ENCODE measurements at regions not wholly inside any gene's neighbourhood (a gene's known extent, or its start where the extent isn't known, plus 50 kb on each side); places are given as distances from the start of the nearest gene placed in this dataset.

DNA sequence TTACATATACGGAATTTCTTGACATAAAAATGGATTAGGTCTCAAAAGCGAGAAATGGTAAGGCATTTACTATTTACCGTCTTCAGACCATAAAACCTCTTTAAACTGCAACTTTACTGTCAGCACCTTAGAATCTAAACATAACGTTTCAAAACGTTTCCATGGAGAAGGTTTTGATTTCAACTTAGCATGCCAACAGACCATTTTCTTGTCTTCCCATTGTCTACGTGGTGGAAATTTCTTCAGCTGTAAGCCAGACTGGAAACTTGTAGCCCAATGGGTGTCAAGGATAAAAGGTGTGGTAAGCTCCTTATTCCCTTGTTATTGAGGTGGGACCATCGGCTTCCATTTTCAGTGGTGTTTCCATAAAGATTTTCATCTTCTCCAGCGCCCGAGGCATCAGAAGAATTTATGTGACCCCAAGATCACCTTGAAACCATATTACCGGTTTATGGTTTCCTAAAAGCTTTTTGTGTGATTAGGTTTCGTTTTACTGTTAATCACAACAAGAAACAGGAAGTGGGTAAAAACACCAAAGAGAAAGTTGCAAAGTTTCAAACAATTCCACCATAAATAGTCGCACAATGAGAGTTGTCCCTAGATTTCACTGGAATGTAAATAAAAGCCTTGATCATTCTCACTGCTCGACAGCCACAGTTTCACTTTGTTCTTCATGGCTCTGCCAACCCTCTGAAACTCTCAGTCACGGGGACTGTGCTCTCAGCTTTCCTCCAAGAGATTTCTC, 63.0 kb upstream of the CD2AP start:
- Histone ChIP-seq H3K27me3 (ENCODE audit: insufficient read depth, low read depth, low read length) (no peaks in the 10 kb centered on the region), H3K9me3 (ENCODE audit: low read length) (no peaks in the 10 kb centered on the region), H3K4me3 (ENCODE audit: low read length) (no peak overlapping the region), H3K9me2 (ENCODE audit: insufficient read depth, low read length) (no peaks in the 10 kb centered on the region), H3K79me2 (replicated peaks; ENCODE audit: insufficient read depth, low read length) (no peaks in the 10 kb centered on the region), H3K27ac (ENCODE audit: low read length) (no peak overlapping the region), H3K9ac (ENCODE audit: low read length) (no peak overlapping the region), H3F3A (ENCODE audit: insufficient read depth, low read length, poor library complexity, severe bottlenecking) (no peaks in the 10 kb centered on the region), H2AFZ (ENCODE audit: low read depth, low read length) (no peak overlapping the region), H3K36me3 (ENCODE audit: insufficient read depth, low read length) (no peaks in the 10 kb centered on the region), H3K4me2 (ENCODE audit: low read length) (no peak overlapping the region), H4K20me1 (ENCODE audit: insufficient read depth) (no peaks in the 10 kb centered on the region)
- TF ChIP-seq RAD21 (conservative IDR thresholded peaks at IDR 0.05) (no peak), EZH2 (IDR thresholded peaks at IDR 0.05; ENCODE audit: borderline replicate concordance, insufficient read depth, low read length, poor library complexity, severe bottlenecking) (no peak), EP300 (conservative IDR thresholded peaks at IDR 0.05; ENCODE audit: poor library complexity, severe bottlenecking) (no peak), POLR2AphosphoS5 (IDR thresholded peaks at IDR 0.05) (peak; percentile 17), TAF1 (IDR thresholded peaks at IDR 0.05; ENCODE audit: low read depth) (no peak)
- TF ChIP-seq, protein P1, sequence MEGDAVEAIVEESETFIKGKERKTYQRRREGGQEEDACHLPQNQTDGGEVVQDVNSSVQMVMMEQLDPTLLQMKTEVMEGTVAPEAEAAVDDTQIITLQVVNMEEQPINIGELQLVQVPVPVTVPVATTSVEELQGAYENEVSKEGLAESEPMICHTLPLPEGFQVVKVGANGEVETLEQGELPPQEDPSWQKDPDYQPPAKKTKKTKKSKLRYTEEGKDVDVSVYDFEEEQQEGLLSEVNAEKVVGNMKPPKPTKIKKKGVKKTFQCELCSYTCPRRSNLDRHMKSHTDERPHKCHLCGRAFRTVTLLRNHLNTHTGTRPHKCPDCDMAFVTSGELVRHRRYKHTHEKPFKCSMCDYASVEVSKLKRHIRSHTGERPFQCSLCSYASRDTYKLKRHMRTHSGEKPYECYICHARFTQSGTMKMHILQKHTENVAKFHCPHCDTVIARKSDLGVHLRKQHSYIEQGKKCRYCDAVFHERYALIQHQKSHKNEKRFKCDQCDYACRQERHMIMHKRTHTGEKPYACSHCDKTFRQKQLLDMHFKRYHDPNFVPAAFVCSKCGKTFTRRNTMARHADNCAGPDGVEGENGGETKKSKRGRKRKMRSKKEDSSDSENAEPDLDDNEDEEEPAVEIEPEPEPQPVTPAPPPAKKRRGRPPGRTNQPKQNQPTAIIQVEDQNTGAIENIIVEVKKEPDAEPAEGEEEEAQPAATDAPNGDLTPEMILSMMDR (IDR thresholded peaks at IDR 0.05; ENCODE audit: poor library complexity, severe bottlenecking) = no peak

DNA sequence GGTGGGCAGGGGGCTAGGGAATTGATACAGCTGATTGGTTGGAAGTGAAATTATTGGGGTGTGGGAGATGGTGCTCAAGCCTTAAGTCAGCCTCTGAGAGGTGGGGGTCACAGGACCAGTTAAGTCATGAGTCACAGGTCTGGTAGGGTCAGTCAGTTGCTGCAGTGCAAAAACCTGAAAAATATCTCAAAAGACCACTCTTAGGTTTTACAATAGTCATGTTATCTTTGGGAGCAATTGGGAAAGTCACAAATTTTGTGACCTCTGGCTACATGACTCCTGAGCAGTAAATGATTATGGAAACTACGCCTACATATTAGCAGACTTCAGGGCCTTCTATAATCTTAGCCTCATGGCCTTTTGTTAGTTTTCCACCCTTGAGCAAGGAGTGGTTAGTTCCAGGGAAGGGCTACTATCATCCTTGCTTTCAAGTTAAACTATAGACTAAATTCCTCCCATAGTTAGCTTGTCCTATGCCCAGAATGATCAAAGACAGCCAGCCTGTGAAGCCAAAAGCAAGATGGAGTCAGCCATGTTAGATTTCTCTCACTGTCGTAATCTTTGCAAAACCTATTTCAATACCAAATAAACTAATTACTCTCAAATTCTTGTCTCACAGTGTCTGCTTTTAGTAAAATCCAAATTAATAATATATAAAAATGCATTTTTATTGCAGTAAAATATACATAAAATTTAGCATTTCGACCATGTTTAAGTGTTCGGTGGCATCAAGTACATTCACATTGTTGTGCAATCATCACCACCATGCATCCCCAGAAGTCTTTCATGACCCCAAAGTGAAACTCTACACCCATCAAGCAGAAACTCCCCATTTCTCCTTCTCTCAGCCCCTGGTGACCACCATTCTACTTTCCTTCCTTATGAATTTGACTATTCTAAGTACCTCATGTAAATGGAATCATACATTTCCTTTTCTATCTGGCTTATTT, 60.9 kb upstream of the CD2AP start:
- H3K27me3 ChIP-seq (ENCODE audit: insufficient read depth, low read depth, low read length) = no peaks in the 10 kb centered on the region
- no peak overlapping the region for H3K9ac ChIP-seq (ENCODE audit: low read length)
- H4K20me1 ChIP-seq (ENCODE audit: insufficient read depth) = no peaks in the 10 kb centered on the region
- H3K79me2 ChIP-seq (replicated peaks; ENCODE audit: insufficient read depth, low read length) = no peaks in the 10 kb centered on the region
- H3K9me3 ChIP-seq (ENCODE audit: low read length) = no peaks in the 10 kb centered on the region
- H2AFZ ChIP-seq (ENCODE audit: low read depth, low read length) = no peak overlapping the region
- H3K9me2 ChIP-seq (ENCODE audit: insufficient read depth, low read length) = no peaks in the 10 kb centered on the region
- H3F3A ChIP-seq (ENCODE audit: insufficient read depth, low read length, poor library complexity, severe bottlenecking) = no peaks in the 10 kb centered on the region
- H3K27ac ChIP-seq (ENCODE audit: low read length) = no peak overlapping the region
- H3K36me3 ChIP-seq (ENCODE audit: insufficient read depth, low read length) = no peaks in the 10 kb centered on the region
- H3K4me3 ChIP-seq (ENCODE audit: low read length) = no peak overlapping the region
- TF ChIP-seq TAF1 (IDR thresholded peaks at IDR 0.05; ENCODE audit: low read depth) (no peak), POLR2AphosphoS5 (IDR thresholded peaks at IDR 0.05) (no peak), RAD21 (conservative IDR thresholded peaks at IDR 0.05) (no peak), EP300 (conservative IDR thresholded peaks at IDR 0.05; ENCODE audit: poor library complexity, severe bottlenecking) (no peak), SMC3 (conservative IDR thresholded peaks at IDR 0.05; ENCODE audit: poor library complexity) (no peak), EZH2 (IDR thresholded peaks at IDR 0.05; ENCODE audit: borderline replicate concordance, insufficient read depth, low read length, poor library complexity, severe bottlenecking) (no peak), MXI1 (conservative IDR thresholded peaks at IDR 0.05; ENCODE audit: poor library complexity, severe bottlenecking) (no peak)
- TF ChIP-seq, protein P2, sequence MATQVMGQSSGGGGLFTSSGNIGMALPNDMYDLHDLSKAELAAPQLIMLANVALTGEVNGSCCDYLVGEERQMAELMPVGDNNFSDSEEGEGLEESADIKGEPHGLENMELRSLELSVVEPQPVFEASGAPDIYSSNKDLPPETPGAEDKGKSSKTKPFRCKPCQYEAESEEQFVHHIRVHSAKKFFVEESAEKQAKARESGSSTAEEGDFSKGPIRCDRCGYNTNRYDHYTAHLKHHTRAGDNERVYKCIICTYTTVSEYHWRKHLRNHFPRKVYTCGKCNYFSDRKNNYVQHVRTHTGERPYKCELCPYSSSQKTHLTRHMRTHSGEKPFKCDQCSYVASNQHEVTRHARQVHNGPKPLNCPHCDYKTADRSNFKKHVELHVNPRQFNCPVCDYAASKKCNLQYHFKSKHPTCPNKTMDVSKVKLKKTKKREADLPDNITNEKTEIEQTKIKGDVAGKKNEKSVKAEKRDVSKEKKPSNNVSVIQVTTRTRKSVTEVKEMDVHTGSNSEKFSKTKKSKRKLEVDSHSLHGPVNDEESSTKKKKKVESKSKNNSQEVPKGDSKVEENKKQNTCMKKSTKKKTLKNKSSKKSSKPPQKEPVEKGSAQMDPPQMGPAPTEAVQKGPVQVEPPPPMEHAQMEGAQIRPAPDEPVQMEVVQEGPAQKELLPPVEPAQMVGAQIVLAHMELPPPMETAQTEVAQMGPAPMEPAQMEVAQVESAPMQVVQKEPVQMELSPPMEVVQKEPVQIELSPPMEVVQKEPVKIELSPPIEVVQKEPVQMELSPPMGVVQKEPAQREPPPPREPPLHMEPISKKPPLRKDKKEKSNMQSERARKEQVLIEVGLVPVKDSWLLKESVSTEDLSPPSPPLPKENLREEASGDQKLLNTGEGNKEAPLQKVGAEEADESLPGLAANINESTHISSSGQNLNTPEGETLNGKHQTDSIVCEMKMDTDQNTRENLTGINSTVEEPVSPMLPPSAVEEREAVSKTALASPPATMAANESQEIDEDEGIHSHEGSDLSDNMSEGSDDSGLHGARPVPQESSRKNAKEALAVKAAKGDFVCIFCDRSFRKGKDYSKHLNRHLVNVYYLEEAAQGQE (IDR thresholded peaks at IDR 0.05; ENCODE audit: borderline replicate concordance) = no peak
- TF ChIP-seq, protein P1 (IDR thresholded peaks at IDR 0.05; ENCODE audit: poor library complexity, severe bottlenecking) = no peak
- no peak overlapping the region for H3K4me2 ChIP-seq (ENCODE audit: low read length)
